OCI-LY7 (cell line): ENCODE measurements at regions not wholly inside any gene's neighbourhood (a gene's known extent, or its start where the extent isn't known, plus 50 kb on each side); places are given as distances from the start of the nearest gene placed in this dataset.

Experiments
- BruUV-seq: library from RNA; stranded (reverse); fragments of 400-500 nt; replicated peaks from 2 replicates; lab custom pipeline; 2021; lab: Mats Ljungman, UMichigan
- CTCF ChIA-PET: fragments of 300-600 bp; sonication (Branson Sonifier 250); formaldehyde crosslinking; loops from one replicate; lab custom pipeline; 2022; ENCODE audit warnings: antibody characterized with exemption; ENCODE audit not compliant: unreplicated experiment; lab: Charles Lee
- POLR2A ChIA-PET: fragments of 300-600 bp; sonication (Branson Sonifier 250); formaldehyde crosslinking; loops from one replicate; lab custom pipeline; 2022; ENCODE audit warnings: antibody characterized with exemption; lab: Charles Lee
- DNase-seq: peaks from one replicate; pipeline ENCODE4 v3.0.0-alpha.2; 2015; ENCODE audit warnings: low spot score
- H2AFZ ChIP-seq: fragments of 200-600 bp; sonication (generic), shearing (Covaris generic); 2 replicates; pipeline ENCODE4 v1.6.1; 2014; ENCODE audit warnings: mild to moderate bottlenecking, antibody characterized with exemption, low read length, moderate library complexity
- H3K27ac ChIP-seq: fragments of 200-600 bp; sonication (generic); 2 replicates; pipeline ENCODE4 v1.5.1; 2014; ENCODE audit warnings: mixed run types, low read depth, mild to moderate bottlenecking, moderate library complexity, low read length, inconsistent platforms; ENCODE audit not compliant: poor library complexity, severe bottlenecking
- H3K36me3 ChIP-seq: fragments of 200-600 bp; sonication (generic); 2 replicates; pipeline ENCODE4 v1.6.1; 2014; ENCODE audit warnings: mild to moderate bottlenecking, antibody characterized with exemption, low read length, moderate library complexity, mixed read lengths; ENCODE audit not compliant: insufficient read depth
- H3K4me1 ChIP-seq: fragments of 200-600 bp; sonication (generic); 2 replicates; pipeline ENCODE4 v1.5.1; 2014; ENCODE audit warnings: mild to moderate bottlenecking, low read length; ENCODE audit not compliant: insufficient read depth, poor library complexity, severe bottlenecking
- H3K4me2 ChIP-seq: fragments of 200-600 bp; sonication (generic); 2 replicates; pipeline ENCODE4 v1.6.1; 2014; ENCODE audit warnings: mild to moderate bottlenecking, low read length
- H3K4me3 ChIP-seq: fragments of 200-600 bp; sonication (generic); 2 replicates; pipeline ENCODE4 v1.5.1; 2014; ENCODE audit warnings: mild to moderate bottlenecking, low read depth, low read length; ENCODE audit not compliant: poor library complexity, severe bottlenecking
- H3K79me2 ChIP-seq: fragments of 200-600 bp; sonication (generic); 2 replicates; pipeline ENCODE4 v1.6.1; 2016; ENCODE audit warnings: low read depth, mild to moderate bottlenecking, low read length, moderate library complexity, mixed read lengths; ENCODE audit not compliant: insufficient read depth
- H3K9me2 ChIP-seq: fragments of 200-600 bp; sonication (generic); 2 replicates; pipeline ENCODE4 v1.6.1; 2016; ENCODE audit warnings: mild to moderate bottlenecking, low read length, mixed read lengths; ENCODE audit not compliant: insufficient read depth
- H3K9me3 ChIP-seq: fragments of 200-600 bp; sonication (generic); 2 replicates; pipeline ENCODE4 v1.6.1; 2014; ENCODE audit warnings: mild to moderate bottlenecking, mixed run types, low read length, mixed read lengths
- H4K20me1 ChIP-seq: fragments of 200-600 bp; sonication (generic); 2 replicates; pipeline ENCODE4 v1.6.1; 2014; ENCODE audit warnings: mild to moderate bottlenecking, antibody characterized with exemption, low read length, moderate library complexity, mixed read lengths; ENCODE audit not compliant: insufficient read depth
- CTCF ChIP-seq: fragments of 200-600 bp; sonication (generic); conservative IDR thresholded peaks from 2 replicates; pipeline ENCODE4 v1.5.1; 2014; ENCODE audit warnings: mild to moderate bottlenecking, antibody characterized with exemption, low read length, moderate library complexity, mixed read lengths
- EZH2phosphoT487 ChIP-seq: fragments of 200-600 bp; sonication (generic); IDR thresholded peaks from 2 replicates; pipeline ENCODE4 v1.6.1; 2018; ENCODE audit warnings: low read depth, borderline replicate concordance, mild to moderate bottlenecking, mixed run types, antibody characterized with exemption, low read length, moderate library complexity, mixed read lengths
- intact Hi-C: fragments of 100-400 bp; cut with micrococcal nuclease; formaldehyde crosslinking; loops from one replicate; pipeline ENCODE4 v1.10.0; 2022; ENCODE audit not compliant: unreplicated experiment

GRCh38 chr2:17313261-17313660 lies 205.0 kb downstream of the RAD51AP2 start:
- H2AFZ ChIP-seq = no peak overlapping the region
- intact Hi-C loops = no loop called here
- H3K4me2 ChIP-seq = no peak overlapping the region
- H3K27ac ChIP-seq = no peak overlapping the region
- no TSS peak for BruUV-seq
- no peaks in the 10 kb centered on the region for H3K9me2 ChIP-seq
- no peak for DNase-seq
- no peaks in the 10 kb centered on the region for H3K9me3 ChIP-seq
- H3K79me2 ChIP-seq = no peaks in the 10 kb centered on the region
- CTCF ChIA-PET = no interaction called here
- H3K4me3 ChIP-seq = no peak overlapping the region
- no peaks in the 10 kb centered on the region for H3K36me3 ChIP-seq
- no peaks in the 10 kb centered on the region; the same call in 1 of the 2 replicates for H4K20me1 ChIP-seq
- no peaks in the 10 kb centered on the region for H3K4me1 ChIP-seq
- TF ChIP-seq CTCF (no peak), EZH2phosphoT487 (no peak)
- POLR2A ChIA-PET = no interaction called here

GRCh38 chr2:17311771-17312511 lies 206.3 kb downstream of the RAD51AP2 start:
- Histone ChIP-seq H3K4me1 (no peaks in the 10 kb centered on the region), H4K20me1 (no peaks in the 10 kb centered on the region; the same call in 1 of the 2 replicates), H3K4me3 (no peak overlapping the region), H3K36me3 (no peaks in the 10 kb centered on the region), H3K4me2 (no peak overlapping the region), H2AFZ (no peak overlapping the region), H3K9me3 (no peaks in the 10 kb centered on the region), H3K27ac (no peak overlapping the region), H3K79me2 (no peaks in the 10 kb centered on the region), H3K9me2 (no peaks in the 10 kb centered on the region)
- BruUV-seq = no TSS peak
- POLR2A ChIA-PET = interaction anchor here (0.5 to 0.8 kb wide), 2 partner anchors 568 to 1380 kb away, joined by 3 read pairs; no protein-coding TSS in a partner anchor
- intact Hi-C loops = no loop called here
- DNase-seq = no peak
- no peak for TF ChIP-seq CTCF
- no peak for TF ChIP-seq EZH2phosphoT487
- CTCF ChIA-PET = interaction anchor here (0.6 kb wide), 1 partner anchor 343 kb away, joined by 4 read pairs; no protein-coding TSS in a partner anchor

GRCh38 chr2:17311106-17311619 lies 207.1 kb downstream of the RAD51AP2 start:
- H2AFZ ChIP-seq = no peak overlapping the region
- CTCF ChIA-PET = interaction anchor here (0.6 kb wide), 1 partner anchor 344 kb away, joined by 4 read pairs; no protein-coding TSS in a partner anchor
- H3K9me2 ChIP-seq = no peaks in the 10 kb centered on the region
- no peaks in the 10 kb centered on the region; the same call in 1 of the 2 replicates for H4K20me1 ChIP-seq
- H3K9me3 ChIP-seq = no peaks in the 10 kb centered on the region
- no peak overlapping the region for H3K4me2 ChIP-seq
- no peaks in the 10 kb centered on the region for H3K4me1 ChIP-seq
- POLR2A ChIA-PET = interaction anchor here (0.8 to 1.1 kb wide), 2 partner anchors 31 to 567 kb away, joined by 3 read pairs; no protein-coding TSS in a partner anchor
- TF ChIP-seq CTCF (no peak), EZH2phosphoT487 (no peak)
- intact Hi-C loops = no loop called here
- H3K36me3 ChIP-seq = no peaks in the 10 kb centered on the region
- no TSS peak for BruUV-seq
- H3K4me3 ChIP-seq = no peak overlapping the region
- DNase-seq = no peak
- H3K79me2 ChIP-seq = no peaks in the 10 kb centered on the region
- no peak overlapping the region for H3K27ac ChIP-seq
